WERI-Rb-1 (cell line): ENCODE measurements at regions not wholly inside any gene's neighbourhood (a gene's known extent, or its start where the extent isn't known, plus 50 kb on each side); places are given as distances from the start of the nearest gene placed in this dataset.
"Not testable (repeated sequence)": the region's sequence is repeated elsewhere in the genome, so short reads cannot be mapped to it uniquely, and the experiment has no call there.

Experiments
- DNase-seq: peaks from one replicate; pipeline ENCODE4 v3.0.0-alpha.2; 2020
- H3K27ac ChIP-seq: fragments of 250-450 bp; sonication (Bioruptor Pico); 2 replicates; pipeline ENCODE4 v1.5.1; 2020; ENCODE audit warnings: mild to moderate bottlenecking, moderate library complexity
- H3K27me3 ChIP-seq: fragments of 250-450 bp; sonication (Bioruptor Pico); 2 replicates; pipeline ENCODE4 v1.5.1; 2021; ENCODE audit warnings: mild to moderate bottlenecking, low read depth, moderate library complexity; ENCODE audit not compliant: insufficient read depth, severe bottlenecking
- H3K36me3 ChIP-seq: fragments of 250-450 bp; sonication (Bioruptor Pico); 2 replicates; pipeline ENCODE4 v1.5.1; 2020; ENCODE audit warnings: mild to moderate bottlenecking, moderate library complexity
- H3K4me3 ChIP-seq: 2 replicates; pipeline ENCODE4 v1.5.1; 2011; ENCODE audit warnings: low read depth, mild to moderate bottlenecking, control low read depth, low read length
- H3K9me3 ChIP-seq: fragments of 250-450 bp; sonication (Bioruptor Pico); 2 replicates; pipeline ENCODE4 v1.5.1; 2021; ENCODE audit warnings: mild to moderate bottlenecking, moderate library complexity; ENCODE audit not compliant: severe bottlenecking
- CTCF ChIP-seq: IDR thresholded peaks from 2 replicates; pipeline ENCODE4 v1.5.1; 2011; ENCODE audit warnings: low read depth, mild to moderate bottlenecking, control low read depth, inconsistent platforms, low read length

GRCh38 chr2:129823044-129823443 is 156.4 kb upstream of the RAB6C start:
- no peak for TF ChIP-seq CTCF
- H3K36me3 ChIP-seq, result no peaks in the 10 kb centered on the region
- no peak overlapping the region for H3K27ac ChIP-seq
- H3K4me3 ChIP-seq, result no peak overlapping the region
- DNase-seq, result no peak
- H3K27me3 ChIP-seq, result no peaks in the 10 kb centered on the region
- H3K9me3 ChIP-seq, result no peaks in the 10 kb centered on the region

- 0 out of 2 replicates have a peak, but pooled peaks have one; percentile 12 for TF ChIP-seq CTCF
Measured at GRCh38 chr2:129827311-129828090, 152.0 kb upstream of the RAB6C start.

GRCh38 chr2:129828792-129829191 is 150.7 kb upstream of the RAB6C start:
- Histone ChIP-seq H3K27me3 (no peaks in the 10 kb centered on the region), H3K9me3 (peaks cover 12% of the 10 kb centered on the region), H3K4me3 (no peak overlapping the region), H3K27ac (peak overlapping the region; percentile 75), H3K36me3 (no peaks in the 10 kb centered on the region)
- DNase-seq, result peak; percentile 29
- TF ChIP-seq CTCF, result no peak

More at GRCh38 chr2:129827311-129828090, 152.0 kb upstream of the RAB6C start:
- H3K4me3 ChIP-seq, result no peak overlapping the region
- H3K36me3 ChIP-seq, result no peaks in the 10 kb centered on the region
- peaks cover 12% of the 10 kb centered on the region for H3K9me3 ChIP-seq
- peak; percentile 84 for DNase-seq
- H3K27me3 ChIP-seq, result no peaks in the 10 kb centered on the region
- H3K27ac ChIP-seq, result peak overlapping the region; percentile 75

- no peak for TF ChIP-seq CTCF
- no peak for DNase-seq
- Histone ChIP-seq H3K27ac (no peak overlapping the region), H3K4me3 (no peak overlapping the region), H3K36me3 (no peaks in the 10 kb centered on the region), H3K9me3 (peaks cover 12% of the 10 kb centered on the region), H3K27me3 (no peaks in the 10 kb centered on the region)
Measured at GRCh38 chr2:129829588-129829987, 149.9 kb upstream of the RAB6C start.

- no peaks in the 10 kb centered on the region for H3K36me3 ChIP-seq
- H3K27ac ChIP-seq, result no peak overlapping the region
- TF ChIP-seq CTCF, result no peak
- H3K4me3 ChIP-seq, result no peak overlapping the region
- no peak for DNase-seq
- no peaks in the 10 kb centered on the region for H3K27me3 ChIP-seq
- H3K9me3 ChIP-seq, result peaks cover 12% of the 10 kb centered on the region
Measured at GRCh38 chr2:129831018-129831417, 148.4 kb upstream of the RAB6C start.

- H3K36me3 ChIP-seq, H3K4me3 ChIP-seq, H3K27me3 ChIP-seq, H3K27ac ChIP-seq, DNase-seq: not testable (repeated sequence)
- peaks cover 12% of the 10 kb centered on the region for H3K9me3 ChIP-seq
Measured at GRCh38 chr2:129833465-129833864, 146.0 kb upstream of the RAB6C start.
